Hepatocyte (in vitro differentiated cells): ENCODE measurements at regions not wholly inside any gene's neighbourhood (a gene's known extent, or its start where the extent isn't known, plus 50 kb on each side); places are given as distances from the start of the nearest gene placed in this dataset.

Source experiments
- DNase-seq: peaks from one replicate; pipeline ENCODE4 v3.0.0-alpha.2; 2016; ENCODE audit warnings: low spot score
- H2AFZ ChIP-seq: fragments of 200-600 bp; sonication (generic); 2 replicates; pipeline ENCODE4 v1.6.0; 2016; ENCODE audit warnings: antibody characterized with exemption, mild to moderate bottlenecking
- H3K27ac ChIP-seq: fragments of 200-600 bp; sonication (generic); 2 replicates; pipeline ENCODE4 v1.5.1; 2016; ENCODE audit warnings: mild to moderate bottlenecking
- H3K27me3 ChIP-seq: fragments of 200-600 bp; sonication (generic); 2 replicates; pipeline ENCODE4 v1.6.1; 2016
- H3K36me3 ChIP-seq: fragments of 200-600 bp; sonication (generic); replicated peaks from 2 replicates; pipeline ENCODE4 v1.5.1; 2016; ENCODE audit warnings: low read depth; ENCODE audit not compliant: insufficient read depth
- H3K4me1 ChIP-seq: fragments of 200-600 bp; sonication (generic); 2 replicates; pipeline ENCODE4 v1.5.1; 2016; ENCODE audit warnings: mild to moderate bottlenecking, moderate library complexity; ENCODE audit not compliant: insufficient read depth
- H3K4me2 ChIP-seq: fragments of 200-600 bp; sonication (generic); 2 replicates; pipeline ENCODE4 v1.6.0; 2016
- H3K4me3 ChIP-seq: fragments of 200-600 bp; sonication (generic); 2 replicates; pipeline ENCODE4 v1.5.1; 2016; ENCODE audit warnings: mild to moderate bottlenecking
- H3K79me2 ChIP-seq: fragments of 200-600 bp; sonication (generic); 2 replicates; pipeline ENCODE4 v1.6.0; 2017; ENCODE audit warnings: mild to moderate bottlenecking
- H3K9me2 ChIP-seq: fragments of 200-600 bp; sonication (generic); replicated peaks from 2 replicates; pipeline ENCODE4 v1.6.0; 2017; ENCODE audit warnings: mild to moderate bottlenecking; ENCODE audit not compliant: insufficient read depth
- H3K9me3 ChIP-seq: fragments of 200-600 bp; sonication (generic); 2 replicates; pipeline ENCODE4 v1.5.1; 2016; ENCODE audit warnings: low read depth, mild to moderate bottlenecking
- H4K20me1 ChIP-seq: fragments of 200-600 bp; sonication (generic); 2 replicates; pipeline ENCODE4 v1.6.0; 2016; ENCODE audit warnings: mild to moderate bottlenecking; ENCODE audit not compliant: insufficient read depth, poor library complexity, severe bottlenecking
- CTCF ChIP-seq: fragments of 200-600 bp; sonication (generic); IDR thresholded peaks from 2 replicates; pipeline ENCODE4 v1.5.1; 2016; ENCODE audit warnings: antibody characterized with exemption, mild to moderate bottlenecking; ENCODE audit not compliant: poor library complexity
- EZH2 ChIP-seq: fragments of 200-600 bp; sonication (generic); IDR thresholded peaks from 2 replicates; pipeline ENCODE4 v1.6.1; 2016; ENCODE audit warnings: antibody characterized with exemption, mild to moderate bottlenecking, borderline replicate concordance
- EZH2phosphoT487 ChIP-seq: fragments of 200-600 bp; sonication (generic); IDR thresholded peaks from one replicate; pipeline ENCODE4 v1.6.1; 2018; ENCODE audit warnings: antibody characterized with exemption, mild to moderate bottlenecking, low read depth, moderate library complexity; ENCODE audit not compliant: unreplicated experiment, severe bottlenecking
- WGBS: methylation state at CpG from one replicate; pipeline ENCODE4 v1.1.6; 2016; ENCODE audit warnings: low lambda C conversion rate; ENCODE audit errors: missing lambda C conversion rate; 5-methylcytosine and 5-hydroxymethylcytosine counted together

- TF ChIP-seq CTCF (no peak), EZH2phosphoT487 (no peak), EZH2 (no peak)
- no peaks in the 10 kb centered on the region for H3K36me3 ChIP-seq
- H4K20me1 ChIP-seq: no peaks in the 10 kb centered on the region
- no peak overlapping the region for H2AFZ ChIP-seq
- H3K79me2 ChIP-seq: no peaks in the 10 kb centered on the region
- no peak overlapping the region for H3K4me2 ChIP-seq
- no peak for DNase-seq
- H3K9me3 ChIP-seq: no peaks in the 10 kb centered on the region
- no peaks in the 10 kb centered on the region for H3K27me3 ChIP-seq
- WGBS: 90% methylated on average over 7 of the region's 7 CpGs
- no peak overlapping the region for H3K27ac ChIP-seq
- H3K9me2 ChIP-seq: no peaks in the 10 kb centered on the region
- H3K4me1 ChIP-seq: no peaks in the 10 kb centered on the region
- H3K4me3 ChIP-seq: no peak overlapping the region
Measured at GRCh38 chr21:15319727-15320126, 254.9 kb upstream of the NRIP1 start.

GRCh38 chr21:15324542-15324941 lies 259.7 kb upstream of the NRIP1 start:
- no peaks in the 10 kb centered on the region for H3K36me3 ChIP-seq
- H4K20me1 ChIP-seq: no peaks in the 10 kb centered on the region
- no peak overlapping the region for H3K27ac ChIP-seq
- no peaks in the 10 kb centered on the region for H3K27me3 ChIP-seq
- no peaks in the 10 kb centered on the region for H3K79me2 ChIP-seq
- H3K4me1 ChIP-seq: no peaks in the 10 kb centered on the region
- no peak overlapping the region for H2AFZ ChIP-seq
- WGBS: 64% methylated on average over 2 of the region's 2 CpGs
- no peak overlapping the region for H3K4me3 ChIP-seq
- no peaks in the 10 kb centered on the region for H3K9me3 ChIP-seq
- DNase-seq: no peak
- TF ChIP-seq EZH2phosphoT487 (no peak), CTCF (no peak), EZH2 (no peak)
- H3K4me2 ChIP-seq: no peak overlapping the region
- no peaks in the 10 kb centered on the region for H3K9me2 ChIP-seq

- H3K4me2 ChIP-seq: no peak overlapping the region
- H3K27ac ChIP-seq: no peak overlapping the region
- H3K9me2 ChIP-seq: no peaks in the 10 kb centered on the region
- DNase-seq: no peak
- no peak overlapping the region for H3K4me3 ChIP-seq
- no peaks in the 10 kb centered on the region for H4K20me1 ChIP-seq
- TF ChIP-seq EZH2 (no peak), CTCF (no peak), EZH2phosphoT487 (no peak)
- no peaks in the 10 kb centered on the region for H3K27me3 ChIP-seq
- no peaks in the 10 kb centered on the region for H3K4me1 ChIP-seq
- H2AFZ ChIP-seq: no peak overlapping the region
- H3K36me3 ChIP-seq: no peaks in the 10 kb centered on the region
- 98% methylated on average over 9 of the region's 9 CpGs for WGBS
- no peaks in the 10 kb centered on the region for H3K79me2 ChIP-seq
- H3K9me3 ChIP-seq: no peaks in the 10 kb centered on the region
Measured at GRCh38 chr21:15326032-15326867, 261.4 kb upstream of the NRIP1 start.
